Ascending aorta (tissue), 2 donors: ENCODE measurements at regions not wholly inside any gene's neighbourhood (a gene's known extent, or its start where the extent isn't known, plus 50 kb on each side); places are given as distances from the start of the nearest gene placed in this dataset.

Experiments
- DNase-seq, 2 donors: peaks; one replicate each; pipeline ENCODE4 v3.0.0-alpha.2; 2019; ENCODE audit warnings: low spot score in 2 of 2
- H3K27ac ChIP-seq, 2 donors: fragments of 200-600 bp; sonication (generic); one replicate each; pipeline ENCODE4 v1.5.1; 2016 to 2017; ENCODE audit warnings: mild to moderate bottlenecking in 1 of 2
- H3K27me3 ChIP-seq: fragments of 200-600 bp; sonication (generic); one replicate; pipeline ENCODE4 v1.5.1; 2017
- H3K36me3 ChIP-seq, 2 donors: fragments of 200-600 bp; sonication (generic); one replicate each; pipeline ENCODE4 v1.5.1; 2016
- H3K4me1 ChIP-seq, 2 donors: fragments of 200-600 bp; sonication (generic); one replicate each; pipeline ENCODE4 v1.5.1; 2016 to 2017; ENCODE audit warnings: mild to moderate bottlenecking in 1 of 2
- H3K4me3 ChIP-seq, 2 donors: fragments of 200-600 bp; sonication (generic); one replicate each; pipeline ENCODE4 v1.5.1; 2016 to 2017; ENCODE audit warnings: mild to moderate bottlenecking in 1 of 2
- H3K9me3 ChIP-seq, 2 donors: fragments of 200-600 bp; sonication (generic); one replicate each; pipeline ENCODE4 v1.5.1; 2016
- CTCF ChIP-seq, 3 experiments: fragments of 200-600 bp in 2 of 3; fragments of 450-650 bp in 1 of 3; sonication (generic) in 2 of 3; IDR thresholded peaks; one replicate each; pipeline ENCODE4 v1.5.1; 2016 to 2019; ENCODE audit warnings: antibody characterized with exemption in 3 of 3, mild to moderate bottlenecking in 1 of 3, moderate library complexity in 1 of 3
- intact Hi-C: fragments of 100-400 bp; cut with DNase I; formaldehyde crosslinking; loops from one replicate; pipeline ENCODE4 v1.15.1; 2023

GRCh38 chr13:107358866-107359265 lies 790.9 kb upstream of the ARGLU1 start:
- H3K27ac ChIP-seq = no peak overlapping the region
- H3K36me3 ChIP-seq = no peaks in the 10 kb centered on the region
- no peak for TF ChIP-seq CTCF (IDR thresholded peaks at IDR 0.05)
- H3K4me3 ChIP-seq = no peak overlapping the region
- no peaks in the 10 kb centered on the region for H3K4me1 ChIP-seq
- no peaks in the 10 kb centered on the region for H3K9me3 ChIP-seq
- no peaks in the 10 kb centered on the region for H3K27me3 ChIP-seq
- intact Hi-C loops = no loop called here
- DNase-seq = no peak

GRCh38 chr13:107351305-107351704 lies 783.4 kb upstream of the ARGLU1 start:
- Histone ChIP-seq H3K9me3 (no peaks in the 10 kb centered on the region), H3K27ac (no peak overlapping the region), H3K36me3 (no peaks in the 10 kb centered on the region), H3K4me3 (no peak overlapping the region), H3K27me3 (no peaks in the 10 kb centered on the region), H3K4me1 (no peaks in the 10 kb centered on the region)
- intact Hi-C loops = no loop called here
- DNase-seq = no peak
- no peak for TF ChIP-seq CTCF (IDR thresholded peaks at IDR 0.05)

GRCh38 chr13:107348925-107349324 lies 781.0 kb upstream of the ARGLU1 start:
- no peak overlapping the region for H3K4me3 ChIP-seq
- no peaks in the 10 kb centered on the region for H3K9me3 ChIP-seq
- no peak overlapping the region for H3K27ac ChIP-seq
- H3K36me3 ChIP-seq = no peaks in the 10 kb centered on the region
- H3K27me3 ChIP-seq = no peaks in the 10 kb centered on the region
- no peak for DNase-seq
- no peaks in the 10 kb centered on the region for H3K4me1 ChIP-seq
- TF ChIP-seq CTCF (IDR thresholded peaks at IDR 0.05) = no peak
- intact Hi-C loops = no loop called here

GRCh38 chr13:107348471-107348870 lies 780.5 kb upstream of the ARGLU1 start:
- no peak for DNase-seq
- H3K9me3 ChIP-seq = no peaks in the 10 kb centered on the region
- no peaks in the 10 kb centered on the region for H3K27me3 ChIP-seq
- TF ChIP-seq CTCF (IDR thresholded peaks at IDR 0.05) = no peak
- H3K4me1 ChIP-seq = no peaks in the 10 kb centered on the region
- H3K4me3 ChIP-seq = no peak overlapping the region
- intact Hi-C loops = no loop called here
- H3K36me3 ChIP-seq = no peaks in the 10 kb centered on the region
- H3K27ac ChIP-seq = no peak overlapping the region

GRCh38 chr13:107347641-107348369 lies 779.9 kb upstream of the ARGLU1 start:
- no peaks in the 10 kb centered on the region for H3K36me3 ChIP-seq
- TF ChIP-seq CTCF (IDR thresholded peaks at IDR 0.05) = no peak
- H3K4me3 ChIP-seq = no peak overlapping the region
- intact Hi-C loops = no loop called here
- no peaks in the 10 kb centered on the region for H3K27me3 ChIP-seq
- DNase-seq = no peak
- H3K27ac ChIP-seq = no peak overlapping the region
- no peaks in the 10 kb centered on the region for H3K4me1 ChIP-seq
- H3K9me3 ChIP-seq = no peaks in the 10 kb centered on the region

- intact Hi-C loops = no loop called here
Measured at GRCh38 chr13:107342747-107343146, 774.8 kb upstream of the ARGLU1 start.

More at GRCh38 chr13:107342747-107343146, 774.8 kb upstream of the ARGLU1 start:
- Histone ChIP-seq H3K4me1 (no peaks in the 10 kb centered on the region), H3K27me3 (no peaks in the 10 kb centered on the region), H3K4me3 (no peak overlapping the region), H3K27ac (no peak overlapping the region), H3K36me3 (no peaks in the 10 kb centered on the region), H3K9me3 (no peaks in the 10 kb centered on the region)
- TF ChIP-seq CTCF (IDR thresholded peaks at IDR 0.05) = no peak
- DNase-seq = no peak
